ENCODE measurements at regions not wholly inside any gene's neighbourhood (a gene's known extent, or its start where the extent isn't known, plus 50 kb on each side); places are given as distances from the start of the nearest gene placed in this dataset.

DNA sequence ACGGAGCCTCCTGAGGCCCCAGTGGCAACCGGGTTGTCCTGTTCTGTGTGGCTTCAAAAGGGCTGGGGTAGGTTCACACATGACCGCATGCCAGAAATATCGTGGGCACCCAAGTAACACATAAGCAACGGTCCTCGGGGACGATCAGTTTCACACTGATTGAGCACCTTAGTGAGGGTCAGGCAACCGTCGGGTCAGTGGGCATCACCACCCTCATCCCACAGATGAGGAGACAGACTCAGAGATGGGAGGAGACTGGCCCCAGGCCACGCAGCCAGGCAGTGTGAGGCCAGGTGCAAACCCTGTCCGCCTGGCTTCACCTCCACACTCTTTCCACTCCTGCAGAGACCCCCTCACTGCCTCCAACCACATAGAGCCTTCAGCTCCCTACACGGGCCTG is 309.8 kb downstream of the MATN1 start:
- TF ChIP-seq, protein P1, sequence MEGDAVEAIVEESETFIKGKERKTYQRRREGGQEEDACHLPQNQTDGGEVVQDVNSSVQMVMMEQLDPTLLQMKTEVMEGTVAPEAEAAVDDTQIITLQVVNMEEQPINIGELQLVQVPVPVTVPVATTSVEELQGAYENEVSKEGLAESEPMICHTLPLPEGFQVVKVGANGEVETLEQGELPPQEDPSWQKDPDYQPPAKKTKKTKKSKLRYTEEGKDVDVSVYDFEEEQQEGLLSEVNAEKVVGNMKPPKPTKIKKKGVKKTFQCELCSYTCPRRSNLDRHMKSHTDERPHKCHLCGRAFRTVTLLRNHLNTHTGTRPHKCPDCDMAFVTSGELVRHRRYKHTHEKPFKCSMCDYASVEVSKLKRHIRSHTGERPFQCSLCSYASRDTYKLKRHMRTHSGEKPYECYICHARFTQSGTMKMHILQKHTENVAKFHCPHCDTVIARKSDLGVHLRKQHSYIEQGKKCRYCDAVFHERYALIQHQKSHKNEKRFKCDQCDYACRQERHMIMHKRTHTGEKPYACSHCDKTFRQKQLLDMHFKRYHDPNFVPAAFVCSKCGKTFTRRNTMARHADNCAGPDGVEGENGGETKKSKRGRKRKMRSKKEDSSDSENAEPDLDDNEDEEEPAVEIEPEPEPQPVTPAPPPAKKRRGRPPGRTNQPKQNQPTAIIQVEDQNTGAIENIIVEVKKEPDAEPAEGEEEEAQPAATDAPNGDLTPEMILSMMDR (conservative IDR thresholded peaks at IDR 0.05; ENCODE audit: low read length), result no peak
- TF ChIP-seq EZH2phosphoT487 (IDR thresholded peaks at IDR 0.05; ENCODE audit: borderline replicate concordance), result no peak
